CD4-positive, alpha-beta T cell treated with Interleukin-1 beta for 1 hour (primary cell): ENCODE measurements at regions not wholly inside any gene's neighbourhood (a gene's known extent, or its start where the extent isn't known, plus 50 kb on each side); places are given as distances from the start of the nearest gene placed in this dataset.
"Not testable (repeated sequence)": the region's sequence is repeated elsewhere in the genome, so short reads cannot be mapped to it uniquely, and the experiment has no call there.

Experiments
- DNase-seq, 2 donors: peaks; one replicate each; pipeline ENCODE4 v3.0.0-alpha.2; 2020 to 2022

- no peak for DNase-seq
These were observed 51.5 kb downstream of the CRPPA start for GRCh38 chr7:16369855-16370254.

- DNase-seq: not testable (repeated sequence)
These were observed 52.0 kb downstream of the CRPPA start for GRCh38 chr7:16369309-16369708.

GRCh38 chr7:16368885-16369284 lies 52.5 kb downstream of the CRPPA start:
- DNase-seq: no peak

GRCh38 chr7:16367115-16367514 lies 54.2 kb downstream of the CRPPA start:
- no peak for DNase-seq

- DNase-seq: no peak
These were observed 55.4 kb downstream of the CRPPA start for GRCh38 chr7:16365952-16366351.

- no peak for DNase-seq
These were observed 56.2 kb downstream of the CRPPA start for GRCh38 chr7:16365177-16365576.

GRCh38 chr7:16359216-16359615 lies 62.1 kb downstream of the CRPPA start:
- DNase-seq: no peak

GRCh38 chr7:16357921-16358320 lies 63.4 kb downstream of the CRPPA start:
- DNase-seq: no peak

- no peak for DNase-seq
These were observed 63.9 kb downstream of the CRPPA start for GRCh38 chr7:16357474-16357873.

GRCh38 chr7:16356301-16356958 lies 64.9 kb downstream of the CRPPA start:
- DNase-seq: no peak

GRCh38 chr7:16354573-16354972 lies 66.8 kb downstream of the CRPPA start:
- no peak for DNase-seq

- no peak for DNase-seq
These were observed 68.1 kb downstream of the CRPPA start for GRCh38 chr7:16353226-16353625.

GRCh38 chr7:16350634-16351033 lies 70.7 kb downstream of the CRPPA start:
- no peak for DNase-seq

- no peak for DNase-seq
These were observed 73.1 kb downstream of the CRPPA start for GRCh38 chr7:16348251-16348650.

- DNase-seq: no peak
These were observed 73.5 kb downstream of the CRPPA start for GRCh38 chr7:16347827-16348192.

- DNase-seq: no peak
These were observed 74.1 kb downstream of the CRPPA start for GRCh38 chr7:16347066-16347826.

GRCh38 chr7:16345979-16346958 lies 75.1 kb downstream of the CRPPA start:
- peak in 1 of 2 donors; percentile 5 for DNase-seq

GRCh38 chr7:16344927-16345326 lies 76.4 kb downstream of the CRPPA start:
- DNase-seq: no peak

- no peak for DNase-seq
These were observed 77.7 kb downstream of the CRPPA start for GRCh38 chr7:16343612-16344011.

GRCh38 chr7:16338065-16338464 lies 83.3 kb downstream of the CRPPA start:
- no peak for DNase-seq

- DNase-seq: no peak
These were observed 95.2 kb downstream of the CRPPA start for GRCh38 chr7:16326106-16326505.

- DNase-seq: no peak
These were observed 98.0 kb downstream of the CRPPA start for GRCh38 chr7:16323313-16323712.

- DNase-seq: no peak
These were observed 101.2 kb downstream of the CRPPA start for GRCh38 chr7:16320099-16320660.
